Gastrocnemius medialis (tissue), 4 donors: ENCODE measurements at regions not wholly inside any gene's neighbourhood (a gene's known extent, or its start where the extent isn't known, plus 50 kb on each side); places are given as distances from the start of the nearest gene placed in this dataset.

Experiments
- ATAC-seq, 2 donors: fragments of 150-250 bp; one replicate each; pipeline ENCODE4 v1.9.1; 2016
- DNase-seq, 2 donors: peaks; one replicate each; pipeline ENCODE4 v3.0.0-alpha.2; 2019
- H3K27ac ChIP-seq, 4 donors: fragments of 200-600 bp; sonication (generic); 1 replicate in 1 of 4; 2 replicates in 3 of 4; pipeline ENCODE4 v1.5.1; 2016 to 2018; ENCODE audit warnings: mild to moderate bottlenecking in 2 of 4, moderate library complexity in 1 of 4
- H3K27me3 ChIP-seq, 3 donors: fragments of 200-600 bp; sonication (generic) in 2 of 3; 1 replicate in 1 of 3; 2 replicates in 2 of 3; pipeline versions ENCODE4 v1.5.1 to v1.6.0; 2016 to 2019; ENCODE audit warnings: mild to moderate bottlenecking in 1 of 3, moderate library complexity in 1 of 3
- H3K36me3 ChIP-seq, 2 donors: fragments of 200-600 bp; sonication (generic) in 1 of 2; one replicate each; pipeline ENCODE4 v1.5.1; 2017 to 2018
- H3K4me1 ChIP-seq, 2 donors: fragments of 200-600 bp; sonication (generic) in 1 of 2; one replicate each; pipeline ENCODE4 v1.5.1; 2016 to 2017; ENCODE audit warnings: mild to moderate bottlenecking in 2 of 2
- H3K4me3 ChIP-seq, 4 donors: fragments of 200-600 bp; sonication (generic) in 3 of 4; 1 replicate in 1 of 4; 2 replicates in 3 of 4; pipeline ENCODE4 v1.5.1; 2016 to 2019; ENCODE audit warnings: mild to moderate bottlenecking in 2 of 4
- H3K9me3 ChIP-seq, 3 donors: fragments of 200-600 bp; sonication (generic) in 2 of 3; 1 replicate in 1 of 3; 2 replicates in 2 of 3; pipeline ENCODE4 v1.5.1; 2016 to 2019
- CTCF ChIP-seq, 5 experiments: fragments of 450-650 bp in 3 of 5; fragments of 200-600 bp in 2 of 5; sonication (generic) in 2 of 5; IDR thresholded peaks in 4 of 5; conservative IDR thresholded peaks in 1 of 5; 1 replicate in 4 of 5; 2 replicates in 1 of 5; pipeline ENCODE4 v1.5.1; 2016 to 2019; ENCODE audit warnings: antibody characterized with exemption in 5 of 5, mild to moderate bottlenecking in 3 of 5, moderate library complexity in 3 of 5
- POLR2A ChIP-seq, 2 donors: fragments of 450-650 bp; IDR thresholded peaks; one replicate each; pipeline ENCODE4 v1.6.1; 2017; ENCODE audit warnings: antibody characterized with exemption in 2 of 2, mild to moderate bottlenecking in 2 of 2, moderate library complexity in 2 of 2
- in situ Hi-C, 4 donors: fragments of 200-750 bp; cut with MboI; loops; one replicate each; pipeline versions ENCODE4 v1.15.0 to v1.8.0; 2017; ENCODE audit warnings: low sequenced_read_pairs in 4 of 4
- intact Hi-C: fragments of 100-400 bp; cut with DNase I; formaldehyde crosslinking; loops from one replicate; pipeline ENCODE4 v1.15.1; 2023; ENCODE audit warnings: low total_unique reads

GRCh38 chr11:129701706-129702105 is 113.9 kb upstream of the TMEM45B start:
- H3K9me3 ChIP-seq, result no peaks in the 10 kb centered on the region
- no peak for ATAC-seq
- H3K27me3 ChIP-seq, result no peaks in the 10 kb centered on the region
- DNase-seq, result no peak
- in situ Hi-C loops, result no loop called here
- TF ChIP-seq POLR2A (IDR thresholded peaks at IDR 0.05) (no peak), CTCF (IDR thresholded peaks at IDR 0.05 in 4 of 5, conservative IDR thresholded peaks at IDR 0.05 in 1 of 5) (no peak)
- no peak overlapping the region for H3K27ac ChIP-seq
- no peaks in the 10 kb centered on the region for H3K36me3 ChIP-seq
- intact Hi-C loops, result no loop called here
- H3K4me1 ChIP-seq, result no peaks in the 10 kb centered on the region
- H3K4me3 ChIP-seq, result no peak overlapping the region

GRCh38 chr11:129702410-129703398 is 112.9 kb upstream of the TMEM45B start:
- no peaks in the 10 kb centered on the region for H3K4me1 ChIP-seq
- intact Hi-C loops (no loop called here), in situ Hi-C loops (no loop called here)
- no peaks in the 10 kb centered on the region for H3K36me3 ChIP-seq
- no peaks in the 10 kb centered on the region for H3K9me3 ChIP-seq
- no peaks in the 10 kb centered on the region for H3K27me3 ChIP-seq
- DNase-seq (no peak), ATAC-seq (no peak)
- no peak overlapping the region for H3K4me3 ChIP-seq
- TF ChIP-seq POLR2A (IDR thresholded peaks at IDR 0.05) (no peak), CTCF (IDR thresholded peaks at IDR 0.05 in 4 of 5, conservative IDR thresholded peaks at IDR 0.05 in 1 of 5) (no peak)
- no peak overlapping the region for H3K27ac ChIP-seq

GRCh38 chr11:129703846-129704245 is 111.8 kb upstream of the TMEM45B start:
- Histone ChIP-seq H3K9me3 (no peaks in the 10 kb centered on the region), H3K4me1 (no peaks in the 10 kb centered on the region), H3K36me3 (no peaks in the 10 kb centered on the region), H3K4me3 (no peak overlapping the region), H3K27me3 (no peaks in the 10 kb centered on the region), H3K27ac (no peak overlapping the region)
- no peak for TF ChIP-seq CTCF (IDR thresholded peaks at IDR 0.05 in 4 of 5, conservative IDR thresholded peaks at IDR 0.05 in 1 of 5)
- intact Hi-C loops, result no loop called here
- peak; percentile 56 to 70 for ATAC-seq
- DNase-seq, result no peak
- in situ Hi-C loops, result no loop called here

- intact Hi-C loops (no loop called here), in situ Hi-C loops (no loop called here)
- no peaks in the 10 kb centered on the region for H3K36me3 ChIP-seq
- no peak overlapping the region for H3K27ac ChIP-seq
- no peaks in the 10 kb centered on the region for H3K9me3 ChIP-seq
- no peak overlapping the region for H3K4me3 ChIP-seq
- DNase-seq, result no peak
- H3K27me3 ChIP-seq, result no peaks in the 10 kb centered on the region
- ATAC-seq, result no peak
- no peaks in the 10 kb centered on the region for H3K4me1 ChIP-seq
- no peak for TF ChIP-seq POLR2A (IDR thresholded peaks at IDR 0.05)
Observed at GRCh38 chr11:129704831-129705230, 110.8 kb upstream of the TMEM45B start.

- H3K4me1 ChIP-seq, result no peaks in the 10 kb centered on the region
- no peak overlapping the region for H3K4me3 ChIP-seq
- intact Hi-C loops, result no loop called here
- TF ChIP-seq CTCF (IDR thresholded peaks at IDR 0.05 in 4 of 5, conservative IDR thresholded peaks at IDR 0.05 in 1 of 5), result no peak
- TF ChIP-seq POLR2A (IDR thresholded peaks at IDR 0.05), result no peak
- in situ Hi-C loops, result no loop called here
- no peak overlapping the region for H3K27ac ChIP-seq
- H3K9me3 ChIP-seq, result no peaks in the 10 kb centered on the region
- no peaks in the 10 kb centered on the region for H3K27me3 ChIP-seq
- no peak for DNase-seq
- ATAC-seq, result no peak
- no peaks in the 10 kb centered on the region for H3K36me3 ChIP-seq
Observed at GRCh38 chr11:129705341-129705740, 110.3 kb upstream of the TMEM45B start.
